ENCODE measurements at regions not wholly inside any gene's neighbourhood (a gene's known extent, or its start where the extent isn't known, plus 50 kb on each side); places are given as distances from the start of the nearest gene placed in this dataset.

DNA sequence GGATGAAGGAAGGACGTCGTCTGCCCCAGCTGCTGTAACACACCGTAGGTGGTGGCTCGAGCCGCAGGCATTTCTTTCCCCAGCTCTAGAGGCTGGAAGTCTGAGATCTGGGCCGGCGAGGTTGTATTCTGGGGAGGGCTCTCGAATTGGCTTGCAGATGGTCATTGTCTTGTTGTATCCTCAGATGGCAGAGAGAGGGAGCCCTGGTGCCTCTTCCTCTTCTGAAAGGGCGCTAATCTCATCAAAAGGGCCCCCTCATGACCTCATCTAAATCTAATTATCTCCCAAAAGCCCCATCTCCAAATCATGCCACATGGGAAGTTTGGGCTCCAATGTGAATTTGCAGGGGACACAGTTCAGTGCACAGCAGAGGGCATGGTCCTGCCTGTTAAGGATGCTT lies 109.0 kb downstream of the SIK1 start:
- no peak for DNase-seq (ENCODE audit: low spot score)

- no peak for DNase-seq (ENCODE audit: low spot score)
Observed at GRCh38 chr21:43317254-43317748, 109.6 kb downstream of the SIK1 start.

GRCh38 chr21:43316156-43316845 lies 110.6 kb downstream of the SIK1 start:
- DNase-seq (ENCODE audit: low spot score), result no peak

DNA sequence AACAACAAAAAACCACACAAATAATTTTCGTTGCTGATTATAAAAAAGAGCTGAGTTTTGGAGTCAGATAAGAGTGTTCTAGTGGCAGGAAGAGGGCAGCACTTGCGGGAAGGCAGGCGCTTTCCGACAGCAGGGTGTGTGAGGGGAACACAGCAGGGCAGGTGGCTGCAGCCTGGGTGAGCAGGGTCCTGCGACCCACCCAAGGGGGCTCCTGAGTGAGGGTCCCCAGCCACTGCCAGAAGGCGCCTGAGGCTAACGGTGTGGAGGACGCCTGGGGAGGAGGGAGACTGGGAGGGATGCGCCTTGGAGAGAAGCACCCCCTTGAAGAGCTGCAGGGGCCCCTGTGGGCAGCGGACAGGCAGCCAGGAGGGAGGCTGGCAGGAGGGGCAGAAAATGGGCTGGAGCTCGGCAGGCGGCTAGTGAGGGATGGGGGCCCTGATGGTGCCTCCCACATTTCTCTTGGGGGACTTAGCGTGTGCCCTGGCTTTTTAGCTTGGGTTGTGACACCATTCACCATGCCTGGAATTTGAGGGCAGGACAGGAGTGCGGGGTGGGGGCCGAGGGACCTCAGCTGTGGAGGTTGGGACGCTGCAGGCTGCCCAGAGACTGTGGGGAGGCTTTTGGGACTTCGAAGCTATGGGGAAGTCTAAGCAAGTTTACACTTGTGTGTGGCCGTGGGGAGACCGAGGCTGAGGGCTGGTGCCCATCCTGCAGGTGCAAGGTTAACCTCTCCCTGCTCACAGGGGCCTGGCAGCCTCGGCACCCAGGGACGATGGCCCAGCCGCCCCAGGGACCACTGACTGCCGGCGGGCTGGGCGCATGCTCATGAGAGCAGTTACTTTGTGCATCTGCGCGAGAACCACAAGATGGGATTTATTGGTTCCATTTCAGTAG lies 111.4 kb downstream of the SIK1 start:
- no peak for DNase-seq (ENCODE audit: low spot score)

- no peak for DNase-seq (ENCODE audit: low spot score)
Observed at GRCh38 chr21:43313939-43314405, 113.0 kb downstream of the SIK1 start.

GRCh38 chr21:43313221-43313938 lies 113.6 kb downstream of the SIK1 start:
- DNase-seq (ENCODE audit: low spot score), result no peak

DNA sequence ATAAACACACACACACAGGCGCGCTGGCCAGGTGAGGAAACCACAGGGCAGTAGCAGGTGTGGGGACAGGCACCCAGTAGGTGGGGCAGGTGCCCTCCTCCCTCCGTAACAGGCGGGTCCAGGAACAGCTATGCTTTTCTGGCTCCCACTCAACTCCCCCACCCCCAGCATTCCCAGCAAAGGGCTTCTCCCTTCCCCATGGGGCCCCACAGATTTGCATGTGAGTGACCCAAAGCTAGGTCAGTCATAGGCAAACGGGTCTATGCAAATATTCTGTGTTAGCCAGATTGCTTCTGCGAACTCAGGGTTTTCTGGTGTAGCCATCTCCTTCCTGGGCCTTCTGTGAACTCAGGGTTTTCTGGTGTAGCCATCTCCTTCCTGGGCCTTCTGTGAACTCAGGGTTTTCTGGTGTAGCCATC lies 114.2 kb downstream of the SIK1 start:
- DNase-seq (ENCODE audit: low spot score), result no peak

DNA sequence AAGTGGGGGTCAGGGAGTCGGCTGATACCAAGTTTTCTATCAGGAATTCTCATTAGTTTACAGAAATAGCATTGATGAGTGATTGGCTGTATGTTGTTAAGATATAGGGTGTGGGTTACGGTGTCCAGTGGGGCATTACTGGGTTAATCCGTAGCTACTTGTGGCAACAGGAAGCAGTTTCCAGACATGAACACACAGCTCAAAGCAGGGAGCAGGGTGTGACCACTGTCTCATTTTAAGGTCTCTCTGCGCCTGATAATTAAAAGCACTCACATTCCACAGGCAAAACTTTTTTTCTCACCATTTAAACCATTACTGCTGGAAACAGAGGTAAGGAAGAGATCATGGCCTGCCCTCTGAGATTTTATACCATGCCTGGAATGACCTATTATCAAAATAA lies 114.9 kb downstream of the SIK1 start:
- DNase-seq (ENCODE audit: low spot score), result no peak

- no peak for DNase-seq (ENCODE audit: low spot score)
Observed at GRCh38 chr21:43311301-43311817, 115.6 kb downstream of the SIK1 start.

DNA sequence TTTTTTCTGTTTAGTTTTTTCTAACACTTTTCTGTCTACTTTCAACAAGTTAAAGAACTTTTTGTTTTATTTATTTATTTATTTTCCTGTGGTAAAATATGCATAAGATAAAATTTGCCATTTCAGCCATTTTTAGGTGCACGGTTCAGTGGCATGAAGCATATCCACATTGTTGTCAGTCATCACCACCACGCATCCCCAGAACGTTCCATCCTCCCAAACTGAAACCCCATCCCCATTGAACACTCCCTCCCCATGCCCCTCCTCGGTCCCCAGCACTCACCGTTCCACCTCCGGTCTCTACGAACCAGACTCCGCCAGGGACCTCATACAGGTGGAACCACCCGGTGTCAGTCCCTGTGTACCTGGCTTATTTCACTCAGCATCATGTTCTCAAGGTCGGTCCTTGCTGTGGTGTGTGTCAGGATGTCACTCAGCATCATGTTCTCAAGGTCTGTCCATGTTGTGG lies 118.1 kb downstream of the SIK1 start:
- no peak for DNase-seq (ENCODE audit: low spot score)

GRCh38 chr21:43308101-43308814 lies 118.7 kb downstream of the SIK1 start:
- no peak for DNase-seq (ENCODE audit: low spot score)

GRCh38 chr21:43307677-43308070 lies 119.3 kb downstream of the SIK1 start:
- DNase-seq (ENCODE audit: low spot score), result no peak

- DNase-seq (ENCODE audit: low spot score), result peak; percentile 41
Observed at GRCh38 chr21:43306911-43307676, 119.8 kb downstream of the SIK1 start.

DNA sequence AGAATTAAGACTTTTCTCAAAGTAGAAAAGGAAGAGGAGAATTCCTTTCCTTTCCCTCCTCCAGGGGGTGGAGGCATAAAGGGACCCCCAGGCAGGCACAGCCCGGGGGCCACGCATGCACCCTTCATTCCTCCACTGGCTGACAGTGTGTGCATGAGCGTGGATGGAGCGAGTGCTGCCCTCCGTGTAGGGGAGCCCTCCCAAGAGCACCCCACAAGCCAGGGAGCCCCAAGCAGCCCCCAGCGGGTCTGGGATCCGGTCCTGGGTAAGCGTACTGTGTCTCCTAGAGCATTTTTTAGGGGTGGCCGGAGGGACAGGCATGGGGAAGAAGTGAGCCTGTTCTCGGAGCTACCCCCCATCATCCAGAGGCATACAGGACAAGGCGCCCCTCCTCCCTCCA lies 120.5 kb downstream of the SIK1 start:
- no peak for DNase-seq (ENCODE audit: low spot score)

GRCh38 chr21:43305811-43306311 lies 121.1 kb downstream of the SIK1 start:
- DNase-seq (ENCODE audit: low spot score), result no peak

- no peak for DNase-seq (ENCODE audit: low spot score)
Observed at GRCh38 chr21:43305336-43305665, 121.6 kb downstream of the SIK1 start.

GRCh38 chr21:43304621-43305335 lies 122.2 kb downstream of the SIK1 start:
- DNase-seq (ENCODE audit: low spot score), result no peak

GRCh38 chr21:43304206-43304605 lies 122.7 kb downstream of the SIK1 start:
- DNase-seq (ENCODE audit: low spot score), result no peak

- DNase-seq (ENCODE audit: low spot score), result no peak
Observed at GRCh38 chr21:43303275-43304178, 123.4 kb downstream of the SIK1 start.

Data from AG08396 (cell line).